ENCODE measurements at regions not wholly inside any gene's neighbourhood (a gene's known extent, or its start where the extent isn't known, plus 50 kb on each side); places are given as distances from the start of the nearest gene placed in this dataset.

DNA sequence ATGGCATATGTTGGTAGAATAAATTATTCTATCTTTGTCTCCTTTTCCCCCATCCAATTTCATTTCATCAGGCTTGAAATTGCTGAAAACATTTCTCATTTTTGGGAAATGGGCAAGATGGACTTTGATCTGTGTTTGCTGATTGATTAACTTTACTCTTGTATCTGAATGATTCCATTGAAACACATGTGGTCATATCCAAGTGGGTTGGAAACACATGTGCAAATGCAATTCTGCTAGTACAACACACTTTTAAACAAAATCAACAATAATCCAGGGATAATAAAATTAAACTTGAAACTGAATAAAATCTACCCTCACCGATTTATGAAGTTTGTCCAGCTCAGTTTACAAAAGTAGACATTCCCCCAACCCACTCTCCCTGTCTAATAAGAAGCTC lies 96.9 kb downstream of the EPDR1 start:
- H2AFZ ChIP-seq (ENCODE audit: low read depth), result no peak overlapping the region
- H3K4me2 ChIP-seq, result no peak overlapping the region
- TF ChIP-seq, protein P1, sequence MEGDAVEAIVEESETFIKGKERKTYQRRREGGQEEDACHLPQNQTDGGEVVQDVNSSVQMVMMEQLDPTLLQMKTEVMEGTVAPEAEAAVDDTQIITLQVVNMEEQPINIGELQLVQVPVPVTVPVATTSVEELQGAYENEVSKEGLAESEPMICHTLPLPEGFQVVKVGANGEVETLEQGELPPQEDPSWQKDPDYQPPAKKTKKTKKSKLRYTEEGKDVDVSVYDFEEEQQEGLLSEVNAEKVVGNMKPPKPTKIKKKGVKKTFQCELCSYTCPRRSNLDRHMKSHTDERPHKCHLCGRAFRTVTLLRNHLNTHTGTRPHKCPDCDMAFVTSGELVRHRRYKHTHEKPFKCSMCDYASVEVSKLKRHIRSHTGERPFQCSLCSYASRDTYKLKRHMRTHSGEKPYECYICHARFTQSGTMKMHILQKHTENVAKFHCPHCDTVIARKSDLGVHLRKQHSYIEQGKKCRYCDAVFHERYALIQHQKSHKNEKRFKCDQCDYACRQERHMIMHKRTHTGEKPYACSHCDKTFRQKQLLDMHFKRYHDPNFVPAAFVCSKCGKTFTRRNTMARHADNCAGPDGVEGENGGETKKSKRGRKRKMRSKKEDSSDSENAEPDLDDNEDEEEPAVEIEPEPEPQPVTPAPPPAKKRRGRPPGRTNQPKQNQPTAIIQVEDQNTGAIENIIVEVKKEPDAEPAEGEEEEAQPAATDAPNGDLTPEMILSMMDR (conservative IDR thresholded peaks at IDR 0.05; ENCODE audit: low read depth, low read length), result no peak
- H3K4me1 ChIP-seq (ENCODE audit: low read depth, poor library complexity, severe bottlenecking), result no peaks in the 10 kb centered on the region
- H4K20me1 ChIP-seq (ENCODE audit: insufficient read depth), result no peaks in the 10 kb centered on the region
- no peaks in the 10 kb centered on the region for H3K27me3 ChIP-seq (ENCODE audit: insufficient read depth, low read depth)
- H3K9ac ChIP-seq, result no peak overlapping the region
- no peaks in the 10 kb centered on the region for H3K36me3 ChIP-seq (ENCODE audit: insufficient read depth)
- no peaks in the 10 kb centered on the region for H3K79me2 ChIP-seq (ENCODE audit: insufficient read depth, low read depth)
- no peak overlapping the region for H3K4me3 ChIP-seq (IDR thresholded peaks at IDR 0.05; ENCODE audit: insufficient read depth, low read depth, low read length)
- H3K27ac ChIP-seq, result no peak overlapping the region

GRCh38 chr7:38020121-38020785 lies 99.8 kb downstream of the EPDR1 start:
- no peaks in the 10 kb centered on the region for H3K4me1 ChIP-seq (ENCODE audit: low read depth, poor library complexity, severe bottlenecking)
- H3K79me2 ChIP-seq (ENCODE audit: insufficient read depth, low read depth), result no peaks in the 10 kb centered on the region
- no peaks in the 10 kb centered on the region for H3K27me3 ChIP-seq (ENCODE audit: insufficient read depth, low read depth)
- no peak overlapping the region for H3K4me2 ChIP-seq
- no peak overlapping the region for H3K9ac ChIP-seq
- no peaks in the 10 kb centered on the region for H4K20me1 ChIP-seq (ENCODE audit: insufficient read depth)
- H3K4me3 ChIP-seq (IDR thresholded peaks at IDR 0.05; ENCODE audit: insufficient read depth, low read depth, low read length), result no peak overlapping the region
- H3K36me3 ChIP-seq (ENCODE audit: insufficient read depth), result no peaks in the 10 kb centered on the region
- H3K27ac ChIP-seq, result no peak overlapping the region
- H2AFZ ChIP-seq (ENCODE audit: low read depth), result no peak overlapping the region
- TF ChIP-seq, protein P1 (conservative IDR thresholded peaks at IDR 0.05; ENCODE audit: low read depth, low read length), result no peak

DNA sequence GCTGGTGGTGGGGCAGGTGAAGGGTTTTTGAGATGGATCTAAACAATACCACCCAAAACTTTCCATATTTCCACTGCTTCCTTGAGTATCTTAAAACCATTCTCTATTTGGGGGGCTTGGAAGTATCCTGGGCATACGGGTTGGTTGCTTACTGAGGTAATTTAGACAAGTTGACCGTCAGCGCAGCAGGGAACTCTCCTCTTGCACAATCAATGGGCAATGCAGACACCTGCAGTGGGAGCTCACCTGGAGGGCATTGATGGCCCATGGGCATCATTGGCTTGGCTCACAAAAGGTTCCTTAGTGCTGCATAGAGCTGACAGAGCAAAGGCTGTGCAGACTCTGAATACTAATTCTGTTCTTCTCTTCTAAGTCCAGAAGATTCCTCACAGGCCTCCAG lies 101.5 kb downstream of the EPDR1 start:
- H3K4me2 ChIP-seq, result no peak overlapping the region
- no peak overlapping the region for H3K9ac ChIP-seq
- no peak overlapping the region for H2AFZ ChIP-seq (ENCODE audit: low read depth)
- TF ChIP-seq, protein P1 (conservative IDR thresholded peaks at IDR 0.05; ENCODE audit: low read depth, low read length), result no peak
- H3K79me2 ChIP-seq (ENCODE audit: insufficient read depth, low read depth), result no peaks in the 10 kb centered on the region
- H3K4me3 ChIP-seq (IDR thresholded peaks at IDR 0.05; ENCODE audit: insufficient read depth, low read depth, low read length), result no peak overlapping the region
- no peaks in the 10 kb centered on the region for H3K36me3 ChIP-seq (ENCODE audit: insufficient read depth)
- no peak overlapping the region for H3K27ac ChIP-seq
- no peaks in the 10 kb centered on the region for H3K4me1 ChIP-seq (ENCODE audit: low read depth, poor library complexity, severe bottlenecking)
- no peaks in the 10 kb centered on the region for H3K27me3 ChIP-seq (ENCODE audit: insufficient read depth, low read depth)
- no peaks in the 10 kb centered on the region for H4K20me1 ChIP-seq (ENCODE audit: insufficient read depth)

GRCh38 chr7:38025815-38026214 lies 105.4 kb downstream of the EPDR1 start:
- TF ChIP-seq, protein P1 (conservative IDR thresholded peaks at IDR 0.05; ENCODE audit: low read depth, low read length), result no peak
- Histone ChIP-seq H3K4me3 (IDR thresholded peaks at IDR 0.05; ENCODE audit: insufficient read depth, low read depth, low read length) (no peak overlapping the region), H3K27me3 (ENCODE audit: insufficient read depth, low read depth) (no peaks in the 10 kb centered on the region), H3K27ac (no peak overlapping the region), H2AFZ (ENCODE audit: low read depth) (no peak overlapping the region), H3K9ac (no peak overlapping the region), H3K79me2 (ENCODE audit: insufficient read depth, low read depth) (no peaks in the 10 kb centered on the region), H4K20me1 (ENCODE audit: insufficient read depth) (no peaks in the 10 kb centered on the region), H3K4me1 (ENCODE audit: low read depth, poor library complexity, severe bottlenecking) (no peaks in the 10 kb centered on the region), H3K36me3 (ENCODE audit: insufficient read depth) (no peaks in the 10 kb centered on the region), H3K4me2 (no peak overlapping the region)
